ENCODE measurements at regions not wholly inside any gene's neighbourhood (a gene's known extent, or its start where the extent isn't known, plus 50 kb on each side); places are given as distances from the start of the nearest gene placed in this dataset.

- Histone ChIP-seq H3K4me1 (no peaks in the 10 kb centered on the region), H3K9me3 (no peaks in the 10 kb centered on the region), H3K4me3 (no peak overlapping the region), H3K27ac (no peak overlapping the region), H3K27me3 (no peaks in the 10 kb centered on the region), H3K36me3 (no peaks in the 10 kb centered on the region)
- 77% methylated on average over 1 of the region's 1 CpG for WGBS (ENCODE audit: insufficient coverage, low coverage, low lambda C conversion rate, missing lambda C conversion rate)
- intact Hi-C loops (cut with DNase I) = no loop called here
- DNase-seq (no peak), ATAC-seq (no peak)
- TF ChIP-seq, protein P1, sequence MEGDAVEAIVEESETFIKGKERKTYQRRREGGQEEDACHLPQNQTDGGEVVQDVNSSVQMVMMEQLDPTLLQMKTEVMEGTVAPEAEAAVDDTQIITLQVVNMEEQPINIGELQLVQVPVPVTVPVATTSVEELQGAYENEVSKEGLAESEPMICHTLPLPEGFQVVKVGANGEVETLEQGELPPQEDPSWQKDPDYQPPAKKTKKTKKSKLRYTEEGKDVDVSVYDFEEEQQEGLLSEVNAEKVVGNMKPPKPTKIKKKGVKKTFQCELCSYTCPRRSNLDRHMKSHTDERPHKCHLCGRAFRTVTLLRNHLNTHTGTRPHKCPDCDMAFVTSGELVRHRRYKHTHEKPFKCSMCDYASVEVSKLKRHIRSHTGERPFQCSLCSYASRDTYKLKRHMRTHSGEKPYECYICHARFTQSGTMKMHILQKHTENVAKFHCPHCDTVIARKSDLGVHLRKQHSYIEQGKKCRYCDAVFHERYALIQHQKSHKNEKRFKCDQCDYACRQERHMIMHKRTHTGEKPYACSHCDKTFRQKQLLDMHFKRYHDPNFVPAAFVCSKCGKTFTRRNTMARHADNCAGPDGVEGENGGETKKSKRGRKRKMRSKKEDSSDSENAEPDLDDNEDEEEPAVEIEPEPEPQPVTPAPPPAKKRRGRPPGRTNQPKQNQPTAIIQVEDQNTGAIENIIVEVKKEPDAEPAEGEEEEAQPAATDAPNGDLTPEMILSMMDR (IDR thresholded peaks at IDR 0.05) = no peak
- TF ChIP-seq POLR2A (IDR thresholded peaks at IDR 0.05) = no peak
Observed at GRCh38 chr18:45521136-45521535, 94.1 kb upstream of the SLC14A2 start.

DNA sequence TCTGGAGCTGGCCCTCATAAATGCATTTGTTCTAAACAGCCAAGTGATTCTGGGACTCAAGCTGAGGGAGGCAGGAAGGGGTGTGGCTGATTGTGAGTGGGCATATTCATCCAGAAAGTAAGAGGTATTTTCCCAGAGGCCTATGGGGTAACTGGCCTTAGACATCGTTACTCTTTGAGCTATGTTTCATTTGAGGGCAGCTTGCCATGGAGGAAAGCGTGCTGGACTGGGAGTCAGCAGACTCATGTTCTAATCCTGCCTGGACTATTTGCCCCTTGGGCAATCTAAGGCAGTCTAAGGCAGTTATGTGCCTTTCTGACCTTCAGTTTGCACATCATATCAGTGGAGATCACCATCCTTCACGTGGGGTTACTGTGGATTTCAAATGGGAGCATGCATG lies 93.5 kb upstream of the SLC14A2 start:
- TF ChIP-seq POLR2A (IDR thresholded peaks at IDR 0.05) = no peak
- TF ChIP-seq, protein P1 (IDR thresholded peaks at IDR 0.05) = no peak
- WGBS (ENCODE audit: insufficient coverage, low coverage, low lambda C conversion rate, missing lambda C conversion rate) = 49% methylated on average over 3 of the region's 3 CpGs
- Histone ChIP-seq H3K36me3 (no peaks in the 10 kb centered on the region), H3K4me3 (no peak overlapping the region), H3K9me3 (no peaks in the 10 kb centered on the region), H3K27me3 (no peaks in the 10 kb centered on the region), H3K27ac (no peak overlapping the region), H3K4me1 (no peaks in the 10 kb centered on the region)
- intact Hi-C loops (cut with DNase I) = no loop called here
- no peak for ATAC-seq
- DNase-seq = no peak

DNA sequence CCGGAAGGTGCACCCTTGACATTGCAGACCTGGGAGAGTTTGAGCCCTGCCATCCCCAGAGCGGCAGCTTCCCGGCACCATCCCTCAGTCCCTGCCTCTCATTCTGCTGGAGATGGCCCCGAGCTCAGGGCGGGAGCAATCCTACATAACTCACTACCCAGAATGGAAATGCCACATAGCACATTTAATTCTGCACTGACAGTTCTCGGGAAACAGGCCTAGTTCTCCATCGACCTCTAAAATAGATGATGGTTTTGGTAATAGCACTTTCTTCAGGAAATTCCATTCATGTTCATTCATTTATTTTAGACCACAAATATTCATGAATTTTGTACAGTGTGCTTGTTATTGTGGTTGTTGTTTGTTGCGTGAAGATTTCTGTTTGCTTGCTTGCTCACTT lies 92.9 kb upstream of the SLC14A2 start:
- TF ChIP-seq POLR2A (IDR thresholded peaks at IDR 0.05) = no peak
- ATAC-seq (no peak), DNase-seq (no peak)
- H3K27me3 ChIP-seq = no peaks in the 10 kb centered on the region
- H3K36me3 ChIP-seq = no peaks in the 10 kb centered on the region
- H3K9me3 ChIP-seq = no peaks in the 10 kb centered on the region
- WGBS (ENCODE audit: insufficient coverage, low coverage, low lambda C conversion rate, missing lambda C conversion rate) = 84% methylated on average over 6 of the region's 8 CpGs
- H3K4me3 ChIP-seq = no peak overlapping the region
- H3K27ac ChIP-seq = no peak overlapping the region
- intact Hi-C loops (cut with DNase I) = no loop called here
- no peaks in the 10 kb centered on the region for H3K4me1 ChIP-seq

DNA sequence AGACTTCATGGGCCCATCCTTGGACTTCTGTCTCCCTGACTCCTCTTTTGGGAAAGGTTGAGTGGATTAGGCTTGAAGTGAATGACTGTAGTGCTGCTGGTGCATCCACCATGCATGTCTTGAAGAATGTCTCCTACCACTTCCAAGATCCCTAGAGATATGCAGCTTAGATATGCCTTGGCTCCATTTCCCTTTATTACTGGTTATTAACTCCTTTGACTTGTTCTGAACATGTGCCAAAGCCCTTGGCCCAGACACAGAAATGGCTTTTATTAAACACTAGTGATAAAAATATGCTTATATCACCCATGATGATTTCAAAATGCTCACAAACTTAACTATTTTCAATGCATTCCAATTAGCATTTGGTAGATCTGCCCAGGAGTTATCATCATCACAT lies 90.0 kb upstream of the SLC14A2 start:
- DNase-seq (no peak), ATAC-seq (no peak)
- intact Hi-C loops (cut with DNase I) = no loop called here

DNA sequence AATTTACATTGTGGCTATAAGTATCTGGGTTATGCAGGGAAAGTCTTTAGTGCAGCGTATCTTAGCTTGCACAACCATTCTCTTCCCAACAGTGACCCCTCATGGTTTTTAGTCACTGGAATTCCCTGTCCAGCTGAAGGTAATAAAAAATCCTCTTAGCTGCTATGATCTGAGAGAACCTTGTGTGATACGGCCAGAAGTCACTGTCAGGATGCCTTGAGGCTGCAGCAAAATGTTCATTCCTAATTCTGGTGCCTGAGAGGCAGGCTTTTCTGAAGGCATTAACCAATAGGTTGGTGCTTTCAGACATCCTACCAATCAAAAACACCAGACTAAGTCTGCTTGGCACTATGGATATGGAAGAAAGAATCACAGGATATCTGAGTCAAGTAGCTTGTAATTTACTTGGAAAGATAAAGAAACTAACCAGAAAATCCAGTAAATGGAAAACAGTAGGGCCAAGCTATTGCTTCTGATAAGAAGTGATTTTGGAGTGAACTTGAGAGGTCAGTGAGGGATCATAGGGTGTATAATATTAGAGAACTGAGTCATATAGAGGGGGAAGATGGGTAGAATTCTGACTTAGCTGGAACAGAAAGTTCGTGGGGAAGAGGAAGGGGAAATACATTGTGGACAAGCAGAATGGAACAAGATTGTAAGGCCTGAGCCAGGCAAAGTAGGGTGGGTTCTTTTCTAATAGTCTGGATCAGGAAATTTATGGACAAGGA lies 89.0 kb upstream of the SLC14A2 start:
- DNase-seq = no peak
- H3K9me3 ChIP-seq = no peaks in the 10 kb centered on the region
- WGBS (ENCODE audit: insufficient coverage, low coverage, low lambda C conversion rate, missing lambda C conversion rate) = 30% methylated on average over 3 of the region's 3 CpGs
- no peak for TF ChIP-seq POLR2A (IDR thresholded peaks at IDR 0.05)
- TF ChIP-seq, protein P1 (IDR thresholded peaks at IDR 0.05) = no peak
- no peak overlapping the region for H3K27ac ChIP-seq
- no peak overlapping the region for H3K4me3 ChIP-seq
- intact Hi-C loops (cut with DNase I) = no loop called here
- no peaks in the 10 kb centered on the region for H3K4me1 ChIP-seq
- no peaks in the 10 kb centered on the region for H3K27me3 ChIP-seq
- no peaks in the 10 kb centered on the region for H3K36me3 ChIP-seq
- no peak for ATAC-seq

More for the DNA sequence above, 90.0 kb upstream of the SLC14A2 start:
- H3K4me3 ChIP-seq = no peak overlapping the region
- no peaks in the 10 kb centered on the region for H3K9me3 ChIP-seq
- no peaks in the 10 kb centered on the region for H3K36me3 ChIP-seq
- H3K27me3 ChIP-seq = no peaks in the 10 kb centered on the region
- H3K27ac ChIP-seq = no peak overlapping the region
- no peaks in the 10 kb centered on the region for H3K4me1 ChIP-seq
- no peak for TF ChIP-seq POLR2A (IDR thresholded peaks at IDR 0.05)
- TF ChIP-seq, protein P1 (IDR thresholded peaks at IDR 0.05) = no peak

Data from right lobe of liver (tissue), 6 donors.